Naive thymus-derived CD8-positive, alpha-beta T cell (primary cell): ENCODE measurements at regions not wholly inside any gene's neighbourhood (a gene's known extent, or its start where the extent isn't known, plus 50 kb on each side); places are given as distances from the start of the nearest gene placed in this dataset.
A peak's percentile ranks its signal among the peaks of the same experiment; 100 is the strongest.
"Not testable (repeated sequence)": the region's sequence is repeated elsewhere in the genome, so short reads cannot be mapped to it uniquely, and the experiment has no call there.

Experiments
- ATAC-seq, 2 donors: fragments of 150-1000 bp; cut with Tn5 transposase in 1 of 2; sonication (Bioruptor Pico), chemical (Tn5 transposase) in 1 of 2; 1 replicate in 1 of 2; 2 replicates in 1 of 2; pipeline ENCODE4 v1.10.0; 2021; ENCODE audit warnings: mild to moderate bottlenecking in 2 of 2, moderate library complexity in 2 of 2
- POLR2A ChIA-PET: fragments of 350-600 bp; sonication (Branson Sonifier 250); formaldehyde crosslinking; loops from one replicate; lab custom pipeline; 2021; ENCODE audit warnings: antibody characterized with exemption; lab: Charles Lee
- DNase-seq, 10 donors: peaks; one replicate each; pipeline versions ENCODE4 v3.0.0 to v3.0.0-alpha.2; 2020 to 2022
- H3K27ac Mint-ChIP-seq, 10 donors: one replicate each; pipeline ENCODE4 v1.8.0; 2020 to 2022; ENCODE audit warnings: mild to moderate bottlenecking in 10 of 10, mixed read lengths in 10 of 10, moderate library complexity in 4 of 10, inconsistent platforms in 1 of 10
- H3K27me3 Mint-ChIP-seq, 5 donors: one replicate each; pipeline ENCODE4 v1.8.0; 2021 to 2022; ENCODE audit warnings: mixed read lengths in 5 of 5
- H3K36me3 Mint-ChIP-seq, 3 donors: one replicate each; pipeline ENCODE4 v1.8.0; 2020 to 2022; ENCODE audit warnings: mixed read lengths in 3 of 3, mild to moderate bottlenecking in 2 of 3, inconsistent platforms in 1 of 3
- H3K4me1 Mint-ChIP-seq, 4 donors: one replicate each; pipeline ENCODE4 v1.8.0; 2021 to 2022; ENCODE audit warnings: mixed read lengths in 4 of 4
- H3K4me3 Mint-ChIP-seq, 10 donors: one replicate each; pipeline ENCODE4 v1.8.0; 2020 to 2022; ENCODE audit warnings: mild to moderate bottlenecking in 10 of 10, mixed read lengths in 10 of 10, moderate library complexity in 6 of 10, inconsistent platforms in 1 of 10
- H3K9me3 Mint-ChIP-seq, 9 donors: one replicate each; pipeline ENCODE4 v1.8.0; 2020 to 2022; ENCODE audit warnings: mixed read lengths in 9 of 9, mild to moderate bottlenecking in 3 of 9, inconsistent platforms in 1 of 9, moderate library complexity in 1 of 9

DNA sequence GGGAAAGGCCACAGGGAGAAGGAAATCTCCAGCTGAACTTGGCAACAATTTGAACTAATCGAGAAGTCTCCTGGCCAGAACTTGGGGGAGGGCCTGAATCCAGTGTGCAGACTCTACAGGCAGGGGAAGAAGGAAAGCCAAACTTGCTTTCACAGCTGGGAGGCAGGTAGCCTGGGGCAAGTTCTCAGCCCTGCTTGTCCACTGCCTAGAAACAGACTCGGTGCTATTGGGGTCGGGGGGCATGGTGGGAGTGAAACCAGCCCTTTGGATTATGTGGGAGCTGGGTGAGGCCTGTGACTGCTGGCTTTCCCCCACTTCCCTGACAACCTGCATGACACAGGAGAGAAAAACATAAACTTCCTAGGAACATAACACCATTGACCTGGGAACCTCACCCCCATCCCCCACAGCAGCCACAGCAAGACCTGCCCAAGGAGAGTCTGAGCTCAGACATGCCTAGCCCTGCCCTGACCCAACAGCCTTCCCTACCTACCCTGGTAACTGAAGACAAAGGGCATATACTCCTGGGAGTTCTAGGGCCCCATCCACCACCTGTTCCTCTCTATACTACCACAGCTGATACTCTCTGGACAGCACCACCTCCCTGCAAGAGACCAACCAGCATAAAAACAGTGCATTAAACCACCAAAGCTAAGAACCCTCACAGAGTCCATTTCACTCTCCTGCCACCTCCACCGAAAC lies 103.7 kb upstream of the MNS1 start:
- no peaks in the 10 kb centered on the region for H3K36me3 Mint-ChIP-seq
- DNase-seq (no peak), ATAC-seq (no peak)
- peaks cover 0 to 23% (median 2%) of the 10 kb centered on the region in 5 donors for H3K27me3 Mint-ChIP-seq
- H3K4me1 Mint-ChIP-seq = no peaks in the 10 kb centered on the region
- POLR2A ChIA-PET = no interaction called here
- H3K27ac Mint-ChIP-seq = no peak overlapping the region
- peaks cover 0 to 6% (median 0%) of the 10 kb centered on the region in 9 donors for H3K9me3 Mint-ChIP-seq
- no peak overlapping the region for H3K4me3 Mint-ChIP-seq

DNA sequence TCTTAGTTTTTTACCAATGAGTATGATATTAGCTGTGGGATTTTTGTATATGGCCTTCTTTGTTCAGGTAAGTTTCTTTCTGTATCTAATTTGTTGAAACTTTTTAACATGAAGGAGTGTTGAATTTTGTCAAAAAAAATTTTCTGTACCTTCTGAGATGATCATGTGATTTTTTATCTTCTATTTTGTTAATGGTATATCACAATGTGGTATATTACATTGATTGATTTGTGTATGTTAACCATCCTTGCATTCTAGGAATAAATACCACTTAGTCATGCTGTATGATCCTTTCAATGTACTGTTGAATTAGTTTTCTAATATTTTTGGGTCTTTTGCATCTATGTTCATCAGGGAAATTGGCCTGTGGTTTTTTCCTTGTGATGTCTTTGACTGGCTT lies 92.5 kb upstream of the MNS1 start:
- Mint-ChIP-seq H3K9me3 (peaks cover 12 to 60% (median 36%) of the 10 kb centered on the region in 9 donors), H3K36me3 (peaks cover 0 to 37% (median 2%) of the 10 kb centered on the region in 3 donors), H3K4me1 (no peaks in the 10 kb centered on the region), H3K27me3 (peaks cover 4 to 19% (median 6%) of the 10 kb centered on the region in 5 donors), H3K27ac (no peak overlapping the region), H3K4me3 (no peak overlapping the region)
- POLR2A ChIA-PET = no interaction called here
- DNase-seq = no peak
- ATAC-seq = no peak

DNA sequence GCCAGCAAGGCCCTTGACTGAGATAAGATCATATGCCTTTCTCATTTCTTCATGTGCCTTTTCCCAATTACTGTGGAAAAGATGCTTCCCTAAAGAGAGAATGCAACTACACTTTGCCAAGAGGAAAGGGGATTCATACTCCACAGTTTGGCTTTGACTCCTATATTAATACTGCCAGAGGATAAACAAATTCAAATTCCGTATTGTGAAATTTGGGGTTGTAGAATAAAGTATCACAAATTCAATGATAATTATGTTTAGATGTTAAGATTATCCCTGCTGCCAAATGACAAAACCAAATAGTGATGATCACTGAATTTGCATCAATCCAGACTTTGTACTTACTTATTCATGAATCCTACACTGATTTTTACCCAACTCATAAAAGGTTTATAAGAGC lies 88.5 kb upstream of the MNS1 start:
- Mint-ChIP-seq H3K27me3 (peaks cover 0 to 4% (median 4%) of the 10 kb centered on the region in 5 donors), H3K27ac (no peak overlapping the region), H3K36me3 (peaks cover 0 to 30% (median 0%) of the 10 kb centered on the region in 3 donors), H3K4me3 (no peak overlapping the region), H3K4me1 (no peaks in the 10 kb centered on the region), H3K9me3 (peaks cover 10 to 59% (median 32%) of the 10 kb centered on the region in 9 donors)
- POLR2A ChIA-PET = no interaction called here
- ATAC-seq (no peak), DNase-seq (no peak)

GRCh38 chr15:56552659-56553058 lies 87.7 kb upstream of the MNS1 start:
- Mint-ChIP-seq H3K9me3 (peaks cover 4 to 50% (median 23%) of the 10 kb centered on the region in 9 donors), H3K36me3 (peaks cover 0 to 23% (median 0%) of the 10 kb centered on the region in 3 donors), H3K27ac (no peak overlapping the region), H3K27me3 (peaks cover 0 to 4% (median 1%) of the 10 kb centered on the region in 5 donors), H3K4me3 (no peak overlapping the region), H3K4me1 (no peaks in the 10 kb centered on the region)
- DNase-seq (no peak), ATAC-seq (no peak)
- POLR2A ChIA-PET = no interaction called here

- H3K4me3 Mint-ChIP-seq, POLR2A ChIA-PET, H3K27ac Mint-ChIP-seq, ATAC-seq, DNase-seq, H3K27me3 Mint-ChIP-seq: not testable (repeated sequence)
- H3K9me3 Mint-ChIP-seq = peaks cover 6 to 26% (median 17%) of the 10 kb centered on the region in 9 donors
- peaks cover 6 to 13% (median 12%) of the 10 kb centered on the region in 4 donors for H3K4me1 Mint-ChIP-seq
- peaks cover 0 to 13% (median 2%) of the 10 kb centered on the region in 3 donors for H3K36me3 Mint-ChIP-seq
Measured at GRCh38 chr15:56540570-56540969, 75.6 kb upstream of the MNS1 start.

DNA sequence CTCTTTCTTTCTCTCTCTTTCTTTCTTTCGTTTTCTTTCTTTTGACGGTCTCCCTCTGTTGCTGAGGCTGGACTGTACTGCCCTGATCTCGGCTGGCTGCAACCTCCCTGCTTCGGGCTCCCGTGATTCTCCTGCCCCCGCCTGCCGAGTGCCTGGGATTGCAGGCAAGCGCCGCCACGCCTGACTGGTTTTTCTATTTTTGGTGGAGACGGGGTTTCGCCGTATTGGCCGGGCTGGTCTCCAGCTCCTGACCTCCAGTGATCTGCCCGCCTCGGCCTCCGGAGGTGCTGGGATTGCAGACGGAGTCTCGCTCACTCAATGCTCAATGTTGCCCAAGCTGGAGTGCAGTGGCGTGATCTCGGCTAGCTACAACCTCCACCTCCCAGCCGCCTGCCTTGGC lies 75.2 kb upstream of the MNS1 start:
- peaks cover 6 to 26% (median 16%) of the 10 kb centered on the region in 9 donors for H3K9me3 Mint-ChIP-seq
- not testable (repeated sequence) for DNase-seq

GRCh38 chr15:56538901-56539545 lies 74.1 kb upstream of the MNS1 start:
- DNase-seq = no peak
- POLR2A ChIA-PET = no interaction called here
- peaks cover 6 to 13% (median 12%) of the 10 kb centered on the region in 4 donors for H3K4me1 Mint-ChIP-seq
- H3K27ac Mint-ChIP-seq = no peak overlapping the region
- H3K9me3 Mint-ChIP-seq = peaks cover 0 to 16% (median 6%) of the 10 kb centered on the region in 9 donors
- ATAC-seq = no peak
- H3K36me3 Mint-ChIP-seq = peaks cover 0 to 4% (median 0%) of the 10 kb centered on the region in 3 donors
- H3K4me3 Mint-ChIP-seq = no peak overlapping the region
- peaks cover 0 to 3% (median 0%) of the 10 kb centered on the region in 5 donors for H3K27me3 Mint-ChIP-seq

More for the DNA sequence above, 75.2 kb upstream of the MNS1 start:
- peaks cover 0 to 13% (median 2%) of the 10 kb centered on the region in 3 donors for H3K36me3 Mint-ChIP-seq
- POLR2A ChIA-PET, H3K27me3 Mint-ChIP-seq, H3K27ac Mint-ChIP-seq, H3K4me3 Mint-ChIP-seq, ATAC-seq: not testable (repeated sequence)
- peaks cover 6 to 13% (median 12%) of the 10 kb centered on the region in 4 donors for H3K4me1 Mint-ChIP-seq

DNA sequence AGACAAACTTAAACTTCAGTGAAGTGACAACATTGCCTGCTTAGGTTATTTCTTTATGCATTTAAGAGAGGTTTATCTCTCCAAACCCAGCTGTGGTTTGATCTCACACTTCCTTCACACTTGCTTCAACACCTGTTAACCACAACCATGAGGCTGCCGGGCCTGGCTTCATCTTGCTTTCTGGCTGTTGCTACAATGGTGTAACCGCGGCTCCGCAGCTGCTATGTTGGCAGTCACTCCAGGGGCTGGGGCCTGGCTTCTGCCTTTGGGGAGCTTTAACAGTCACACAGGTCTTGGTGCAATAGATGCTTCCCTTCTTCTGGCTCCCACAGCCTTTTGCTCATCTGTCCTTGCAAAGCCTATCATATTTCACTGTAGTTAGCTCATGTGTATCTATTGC lies 72.9 kb upstream of the MNS1 start:
- Mint-ChIP-seq H3K4me3 (peak overlapping the region in 1 of 10 donors; percentile 23), H3K27ac (peak overlapping the region in 3 of 10 donors; percentile 1 to 31 (median 1)), H3K9me3 (peaks cover 0 to 4% (median under 1%) of the 10 kb centered on the region in 9 donors), H3K27me3 (peaks cover 0 to under 1% (median 0%) of the 10 kb centered on the region in 5 donors), H3K36me3 (no peaks in the 10 kb centered on the region), H3K4me1 (peaks cover 6 to 21% (median 12%) of the 10 kb centered on the region in 4 donors)
- ATAC-seq (peak; percentile 53 to 70), DNase-seq (peak in 8 of 10 donors; percentile 2 to 62 (median 34))
- POLR2A ChIA-PET = no interaction called here

DNA sequence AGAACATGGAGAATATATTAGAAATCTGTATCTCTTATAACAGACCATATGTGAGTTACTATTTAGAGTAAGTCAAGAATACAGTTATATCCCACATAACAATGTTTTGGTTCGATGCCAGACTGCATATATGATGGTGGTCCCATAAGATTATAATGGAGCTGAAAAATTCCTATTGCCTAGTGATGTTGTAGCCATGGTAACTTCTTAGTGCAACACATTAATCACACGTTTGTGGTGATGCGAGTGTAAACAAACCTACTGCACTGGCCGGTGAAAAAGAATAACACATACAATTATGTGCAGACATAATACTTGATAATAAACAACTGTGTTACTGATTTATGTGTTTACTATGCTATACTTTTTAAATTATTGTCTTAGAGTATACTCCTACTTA lies 69.8 kb upstream of the MNS1 start:
- H3K27me3 Mint-ChIP-seq = no peaks in the 10 kb centered on the region
- ATAC-seq (no peak), DNase-seq (no peak)
- H3K9me3 Mint-ChIP-seq = no peaks in the 10 kb centered on the region
- H3K4me3 Mint-ChIP-seq = no peak overlapping the region
- H3K4me1 Mint-ChIP-seq = peaks cover 6 to 21% (median 12%) of the 10 kb centered on the region in 4 donors
- H3K27ac Mint-ChIP-seq = no peak overlapping the region
- no peaks in the 10 kb centered on the region for H3K36me3 Mint-ChIP-seq
- POLR2A ChIA-PET = interaction anchor here (0.7 kb wide), 1 partner anchor 292 kb away, joined by 3 read pairs; no protein-coding TSS in a partner anchor

- ATAC-seq = no peak
- H3K9me3 Mint-ChIP-seq = no peaks in the 10 kb centered on the region
- H3K4me3 Mint-ChIP-seq = no peak overlapping the region
- peaks cover 6 to 21% (median 12%) of the 10 kb centered on the region in 4 donors for H3K4me1 Mint-ChIP-seq
- no peaks in the 10 kb centered on the region for H3K36me3 Mint-ChIP-seq
- no peak for DNase-seq
- H3K27me3 Mint-ChIP-seq = peaks cover 0 to 2% (median 0%) of the 10 kb centered on the region in 5 donors
- POLR2A ChIA-PET = interaction anchor here (0.7 kb wide), 1 partner anchor 291 kb away, joined by 3 read pairs; no protein-coding TSS in a partner anchor
- no peak overlapping the region for H3K27ac Mint-ChIP-seq
Measured at GRCh38 chr15:56533731-56534403, 68.9 kb upstream of the MNS1 start.

DNA sequence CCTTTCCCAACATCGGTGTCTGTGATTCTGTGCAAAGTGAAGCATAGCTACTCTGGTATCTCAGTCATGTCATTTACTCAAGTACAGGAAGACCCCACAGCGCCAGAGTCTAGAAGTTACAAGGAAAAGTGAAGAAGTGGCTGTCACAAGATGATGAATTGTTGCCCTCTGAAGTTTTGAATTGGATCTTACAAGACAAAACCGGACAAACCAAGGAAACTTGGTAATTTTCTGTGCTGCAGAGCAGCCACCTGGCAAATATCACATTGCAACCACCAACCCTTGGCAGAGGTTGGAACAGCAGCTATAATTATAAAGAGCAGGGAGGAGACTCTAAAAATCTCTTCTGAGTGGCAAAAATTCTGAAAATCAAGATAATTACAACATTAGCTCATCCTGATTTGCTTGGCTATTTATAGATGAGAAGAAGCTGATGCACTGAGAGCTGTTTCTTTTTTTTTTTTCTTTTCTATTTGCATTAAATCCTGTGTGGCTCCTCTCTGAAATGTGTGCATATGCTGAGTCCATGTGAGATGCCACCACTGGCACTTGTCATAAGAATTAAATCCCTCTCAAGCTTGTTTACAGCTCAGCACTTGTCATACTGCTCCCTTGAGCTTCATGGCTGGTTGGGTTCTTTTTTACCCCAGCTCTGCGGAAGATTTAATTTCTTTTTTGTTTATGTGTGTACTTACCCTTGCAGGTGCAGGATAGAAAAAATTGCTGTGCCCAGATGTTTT lies 68.0 kb upstream of the MNS1 start:
- POLR2A ChIA-PET = no interaction called here
- ATAC-seq = no peak

GRCh38 chr15:56530157-56530556 lies 65.2 kb upstream of the MNS1 start:
- Mint-ChIP-seq H3K27ac (no peak overlapping the region), H3K27me3 (peaks cover 0 to 9% (median 3%) of the 10 kb centered on the region in 5 donors), H3K9me3 (no peaks in the 10 kb centered on the region), H3K36me3 (no peaks in the 10 kb centered on the region), H3K4me1 (peaks cover 0 to 8% (median 0%) of the 10 kb centered on the region in 4 donors), H3K4me3 (no peak overlapping the region)
- DNase-seq (no peak), ATAC-seq (no peak)
- POLR2A ChIA-PET = no interaction called here

More for the DNA sequence above, 68.0 kb upstream of the MNS1 start:
- DNase-seq = no peak
- Mint-ChIP-seq H3K9me3 (no peaks in the 10 kb centered on the region), H3K27me3 (peaks cover 0 to 2% (median 0%) of the 10 kb centered on the region in 5 donors), H3K36me3 (no peaks in the 10 kb centered on the region), H3K4me1 (peaks cover under 1 to 15% (median 7%) of the 10 kb centered on the region in 4 donors), H3K4me3 (no peak overlapping the region), H3K27ac (no peak overlapping the region)
